HS-5 (cell line): ENCODE measurements at regions not wholly inside any gene's neighbourhood (a gene's known extent, or its start where the extent isn't known, plus 50 kb on each side); places are given as distances from the start of the nearest gene placed in this dataset.

Experiments
- DNase-seq: peaks from one replicate; pipeline ENCODE4 v3.0.0-alpha.2; 2012; ENCODE audit warnings: low read depth

DNA sequence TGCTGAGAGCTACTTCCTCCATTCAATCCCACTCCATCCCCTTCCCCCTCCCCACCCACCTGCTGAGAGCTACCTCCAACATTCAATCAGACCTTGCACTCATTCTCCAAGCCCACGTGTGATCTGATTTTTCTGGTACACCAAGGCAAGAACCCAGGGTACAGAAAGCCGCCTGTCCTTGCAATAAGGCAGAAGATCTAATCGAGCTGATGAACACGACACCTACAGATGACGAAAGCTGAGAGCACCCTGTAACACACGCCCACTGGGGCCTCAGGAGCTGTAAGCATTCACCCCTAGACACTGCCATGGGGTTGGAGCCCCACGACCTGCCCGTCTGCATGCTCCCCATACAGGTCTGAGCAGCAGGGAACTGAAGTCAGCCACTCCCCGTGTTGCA lies 58.3 kb downstream of the TRIML1 start:
- DNase-seq = no peak

DNA sequence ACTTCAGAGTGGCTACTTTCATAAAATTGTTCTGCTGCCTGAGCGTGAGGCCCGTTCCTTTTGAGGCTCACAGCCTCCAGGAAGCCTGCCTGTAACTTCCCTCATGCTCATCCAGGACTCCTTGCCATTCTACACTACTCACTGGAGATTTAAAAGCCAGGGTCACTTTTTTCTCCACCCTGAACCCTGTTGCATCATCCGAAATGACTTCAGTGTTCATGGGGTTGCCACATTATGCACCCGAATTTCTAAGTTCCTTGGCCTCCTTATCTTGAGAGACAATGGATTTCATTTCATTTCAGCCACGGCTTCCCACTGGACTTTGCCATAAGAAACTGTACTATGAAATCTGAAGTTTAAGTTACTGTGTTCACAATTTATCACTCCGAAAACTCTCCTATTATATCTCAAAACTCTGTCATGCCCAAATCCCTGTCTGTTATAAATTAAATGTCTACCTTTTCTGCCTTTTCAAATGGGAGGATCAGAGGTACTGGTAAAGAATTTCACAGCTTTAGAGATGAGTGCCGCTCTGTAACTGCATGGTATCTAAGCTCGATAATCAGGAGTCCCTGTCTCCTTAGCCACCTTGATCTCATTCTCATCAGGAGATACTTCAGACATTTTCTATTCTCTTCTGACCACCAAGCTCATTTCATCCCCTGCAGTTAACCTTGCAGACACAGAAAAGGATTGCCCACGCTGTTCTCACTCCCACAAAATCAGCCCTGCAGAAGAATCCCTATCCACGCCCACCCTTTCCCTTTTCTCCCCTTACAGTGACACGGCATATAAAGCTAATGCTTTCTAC lies 59.9 kb downstream of the TRIML1 start:
- no peak for DNase-seq

- no peak for DNase-seq
Observed at GRCh38 chr4:188201851-188202250, 62.6 kb downstream of the TRIML1 start.

DNA sequence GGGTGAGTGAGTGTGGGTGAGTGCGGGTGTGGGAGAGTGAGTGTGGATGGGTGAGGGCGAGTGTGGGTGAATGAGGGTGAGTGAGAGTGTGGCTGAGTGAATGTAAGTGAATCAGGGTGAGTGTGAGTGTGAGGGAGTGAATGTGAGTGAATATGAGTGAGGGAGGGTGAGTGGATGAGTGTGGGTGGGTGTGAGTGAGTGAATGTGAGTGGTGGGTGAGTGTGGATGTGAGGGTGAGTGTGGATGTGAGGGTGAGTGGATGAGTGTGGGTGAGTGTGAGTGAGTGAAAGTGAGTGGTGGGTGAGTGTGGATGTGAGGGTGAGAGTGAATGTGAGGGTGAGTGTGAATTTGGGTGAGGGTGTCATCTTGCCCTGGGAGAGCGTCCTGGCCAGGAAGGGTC lies 67.5 kb downstream of the TRIML1 start:
- DNase-seq = no peak

DNA sequence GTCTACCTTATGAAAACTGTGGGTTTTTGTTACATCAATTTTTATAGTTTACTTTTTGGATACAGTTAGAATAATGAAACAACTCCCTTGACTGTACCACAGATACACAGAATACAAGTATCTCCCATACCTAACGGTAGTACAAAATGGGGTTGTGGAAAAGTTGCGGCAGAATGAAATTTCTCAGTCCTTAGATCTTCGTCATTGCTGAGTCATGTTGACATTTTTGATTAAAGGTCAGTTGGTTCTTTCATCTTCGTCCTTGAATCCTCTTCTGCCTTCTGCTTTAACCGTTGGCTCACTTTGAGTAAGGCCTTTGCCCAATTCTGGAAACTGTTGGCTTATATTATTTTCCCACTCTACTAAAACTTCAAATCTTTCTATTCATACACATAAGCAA lies 75.6 kb downstream of the TRIML1 start:
- DNase-seq = no peak

DNA sequence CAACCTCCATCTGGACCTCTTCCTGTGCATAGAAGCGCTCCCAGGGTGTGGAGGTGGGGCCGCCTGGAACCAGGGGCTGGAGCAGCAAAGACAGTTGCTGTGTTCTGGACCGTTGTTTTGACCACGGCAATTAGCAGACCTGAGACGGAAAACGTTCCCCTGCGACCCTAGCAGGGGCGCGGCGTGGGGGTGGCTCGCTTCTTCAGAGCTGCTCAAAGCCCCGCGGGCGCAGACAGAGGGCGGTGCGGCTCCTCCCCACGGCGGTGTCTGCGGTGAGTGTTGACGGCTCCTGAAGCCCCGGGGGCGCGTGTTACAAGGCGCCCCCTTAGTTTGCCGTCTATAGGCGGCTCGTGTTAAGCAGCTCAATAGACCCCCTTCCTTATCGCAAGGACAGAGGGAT lies 79.2 kb downstream of the TRIML1 start:
- no peak for DNase-seq

- DNase-seq = no peak
Observed at GRCh38 chr4:188220006-188220405, 80.8 kb downstream of the TRIML1 start.

DNA sequence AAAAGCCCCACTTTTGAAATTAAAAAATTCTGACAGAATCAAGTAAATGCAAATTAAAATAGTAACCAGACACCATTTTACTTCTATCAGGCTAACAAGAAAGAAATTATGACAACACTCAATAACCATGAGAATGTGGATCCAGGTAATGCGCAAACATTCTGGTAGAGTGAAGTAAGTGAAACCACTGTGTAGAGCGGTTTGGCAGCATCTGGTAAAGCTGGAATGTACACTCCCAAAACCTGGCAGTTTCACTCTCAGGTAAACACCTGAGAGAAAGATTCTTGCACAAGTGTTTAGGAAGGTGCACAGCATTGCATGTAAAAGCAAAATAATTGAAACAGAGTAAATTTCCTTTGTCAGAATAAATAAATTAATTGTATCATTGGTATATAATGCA lies 81.8 kb downstream of the TRIML1 start:
- no peak for DNase-seq

- no peak for DNase-seq
Observed at GRCh38 chr4:188228279-188228678, 89.0 kb downstream of the TRIML1 start.

DNA sequence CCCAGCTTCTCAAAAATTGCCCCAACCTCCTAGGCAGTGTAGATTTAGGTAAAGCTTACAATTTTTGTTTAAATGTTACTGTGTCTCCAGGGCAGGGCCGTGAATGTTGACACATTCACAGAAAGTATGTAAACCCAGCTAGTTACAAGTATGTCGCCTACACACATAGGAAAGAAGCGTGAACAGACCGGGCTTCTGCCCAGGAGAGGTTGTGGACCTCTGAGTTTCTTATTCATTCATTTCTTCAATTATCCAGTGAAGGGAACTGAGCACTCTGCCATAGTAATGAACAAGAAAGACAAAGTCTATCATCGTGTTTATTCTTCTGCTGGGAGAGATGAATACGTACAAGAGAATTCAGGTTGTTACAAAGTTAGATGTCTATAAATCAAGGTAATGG lies 93.2 kb downstream of the TRIML1 start:
- no peak for DNase-seq

GRCh38 chr4:188242041-188242440 lies 102.8 kb downstream of the TRIML1 start:
- no peak for DNase-seq

GRCh38 chr4:188245651-188246050 lies 106.4 kb downstream of the TRIML1 start:
- no peak for DNase-seq

GRCh38 chr4:188246488-188246887 lies 107.2 kb downstream of the TRIML1 start:
- DNase-seq = no peak

- DNase-seq = no peak
Observed at GRCh38 chr4:188254211-188254610, 115.0 kb downstream of the TRIML1 start.

GRCh38 chr4:188262464-188262863 lies 123.2 kb downstream of the TRIML1 start:
- DNase-seq = no peak

GRCh38 chr4:188263321-188263720 lies 124.1 kb downstream of the TRIML1 start:
- no peak for DNase-seq

DNA sequence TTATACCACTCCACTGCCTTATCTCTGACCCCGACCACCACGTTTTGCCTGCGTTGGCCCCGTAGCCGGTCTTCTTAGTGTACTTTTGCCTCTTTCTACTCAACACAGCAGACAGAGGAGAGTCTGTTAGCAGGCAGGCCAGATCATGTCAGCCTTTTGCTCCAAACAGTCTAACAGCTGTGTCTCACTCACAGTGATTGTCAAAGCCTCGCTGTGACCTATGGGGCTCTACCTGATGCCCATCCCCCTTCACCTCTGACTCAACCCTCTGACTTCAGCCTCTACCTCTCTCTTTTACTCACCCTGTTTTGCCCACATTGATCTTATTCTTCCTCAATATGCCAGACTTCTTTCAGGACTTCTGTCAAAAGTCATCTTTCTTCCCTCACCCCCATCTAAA lies 127.1 kb downstream of the TRIML1 start:
- no peak for DNase-seq

DNA sequence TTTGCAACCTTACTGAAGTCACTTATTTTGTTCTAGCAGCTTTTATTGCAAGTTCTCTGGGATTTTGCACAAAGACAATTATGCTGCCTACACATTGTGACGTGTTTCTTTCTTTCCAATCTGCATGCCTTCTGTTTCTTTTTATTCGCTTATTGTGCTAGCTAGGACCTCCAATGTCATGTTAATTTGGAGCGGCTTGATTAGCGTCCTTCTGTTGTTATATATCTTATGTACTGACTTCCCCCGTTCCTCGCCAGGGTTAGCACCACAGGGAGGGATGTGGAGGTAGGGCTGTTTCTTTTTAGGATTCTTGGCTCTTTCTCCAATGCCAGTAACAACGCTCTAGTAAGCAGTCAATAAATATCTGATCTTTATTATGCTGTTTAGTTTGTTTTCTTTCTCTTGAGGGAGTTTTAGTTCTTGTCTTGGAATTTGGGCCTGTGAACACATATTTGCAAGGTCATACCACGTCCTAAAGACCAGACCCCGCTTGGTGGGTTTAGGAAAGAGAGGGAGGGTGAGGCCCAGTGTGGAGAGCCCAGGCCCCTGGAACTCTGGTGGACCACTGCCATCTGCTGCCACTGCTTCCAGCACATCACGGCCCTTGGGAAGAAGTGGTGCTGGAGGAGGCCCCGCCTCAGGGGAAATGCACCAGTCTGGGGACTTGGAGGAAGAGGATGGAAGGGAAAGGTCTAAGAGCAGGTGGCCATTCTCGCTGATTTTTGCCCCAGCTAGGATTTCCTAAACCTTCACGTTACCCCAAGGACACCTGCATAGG lies 129.1 kb downstream of the TRIML1 start:
- DNase-seq = no peak

DNA sequence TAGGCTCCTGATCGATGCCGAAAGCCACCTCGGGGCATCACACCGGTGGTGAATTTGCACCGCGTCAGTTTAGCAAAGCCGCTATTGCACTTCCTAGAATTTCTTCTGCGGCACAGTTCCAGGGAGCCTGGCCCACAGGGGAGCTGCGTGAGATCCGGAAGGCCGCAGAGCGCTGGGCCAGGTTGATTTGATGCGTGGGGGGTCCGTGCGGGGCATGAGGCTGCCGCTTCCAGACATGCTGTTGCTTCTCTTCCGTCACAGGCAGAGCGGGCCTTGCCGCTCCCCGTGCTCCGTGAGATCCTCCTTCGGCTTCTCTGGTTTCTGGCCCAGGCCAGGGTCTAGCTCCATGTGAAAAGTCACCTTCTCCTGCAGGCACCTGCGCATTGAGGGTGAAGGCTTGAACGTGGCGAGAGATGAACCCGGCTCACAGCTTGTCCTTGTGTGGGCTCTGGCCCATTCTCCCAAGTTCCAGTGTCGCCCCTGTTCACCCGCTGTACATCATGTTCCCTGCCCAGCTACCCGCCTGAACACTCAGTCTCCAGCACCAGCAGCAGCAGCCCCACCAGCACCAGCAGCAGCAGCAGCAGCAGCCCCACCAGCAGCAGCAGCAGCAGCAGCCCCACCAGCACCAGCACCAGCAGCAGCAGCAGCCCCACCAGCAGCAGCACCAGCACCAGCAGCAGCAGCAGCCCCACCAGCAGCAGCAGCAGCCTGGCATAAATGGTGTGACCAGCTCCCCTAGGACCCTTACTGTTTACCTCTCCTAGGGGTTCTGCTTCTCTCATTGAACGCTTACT lies 131.2 kb downstream of the TRIML1 start:
- no peak for DNase-seq

DNA sequence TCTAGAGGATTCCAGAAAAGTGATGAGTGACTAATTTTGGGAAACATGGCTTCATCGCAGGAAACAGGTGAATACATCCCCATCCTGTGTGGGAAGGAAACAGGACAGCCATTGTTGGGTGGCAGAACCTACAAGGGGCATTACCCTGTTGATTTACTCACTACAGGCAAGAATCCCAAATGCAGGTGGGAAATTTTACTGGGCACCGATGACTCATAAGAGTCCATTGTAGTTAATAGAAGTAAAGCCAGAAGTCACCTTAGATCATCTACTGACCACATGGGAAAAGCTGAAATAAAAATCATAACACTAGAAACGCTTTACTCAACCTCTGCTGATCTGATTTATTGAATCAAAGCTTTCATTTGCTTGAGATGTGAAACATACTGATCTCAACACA lies 136.4 kb downstream of the TRIML1 start:
- no peak for DNase-seq

GRCh38 chr4:188279184-188279583 lies 139.9 kb downstream of the TRIML1 start:
- no peak for DNase-seq

GRCh38 chr4:188282471-188283232 lies 143.4 kb downstream of the TRIML1 start:
- no peak for DNase-seq
